ENCODE measurements at regions not wholly inside any gene's neighbourhood (a gene's known extent, or its start where the extent isn't known, plus 50 kb on each side); places are given as distances from the start of the nearest gene placed in this dataset.
A peak's percentile ranks its signal among the peaks of the same experiment; 100 is the strongest.

GRCh38 chr9:118751077-118751847 lies 618.0 kb downstream of the BRINP1 start:
- peak overlapping the region; percentile 53 for H3K27ac Mint-ChIP-seq
- no peaks in the 10 kb centered on the region for H3K27me3 Mint-ChIP-seq (ENCODE audit: insufficient read depth)
- Histone ChIP-seq H3K36me3 (ENCODE audit: control insufficient read depth, insufficient read depth, low read length) (no peaks in the 10 kb centered on the region), H3K9ac (ENCODE audit: extremely low read depth, low read length, poor library complexity, severe bottlenecking) (no peak overlapping the region), H3K27me3 (ENCODE audit: control insufficient read depth, insufficient read depth, low read length, poor library complexity, severe bottlenecking) (no peaks in the 10 kb centered on the region), H3K9me3 (ENCODE audit: control insufficient read depth, low read length) (peaks cover 9% of the 10 kb centered on the region), H3K4me3 (ENCODE audit: low read length) (no peak overlapping the region), H3K4me1 (ENCODE audit: control insufficient read depth, insufficient read depth, low read length) (no peaks in the 10 kb centered on the region), H3K27ac (ENCODE audit: low read depth, low read length) (no peak overlapping the region)
- no peak for DNase-seq
- H3K36me3 Mint-ChIP-seq (ENCODE audit: low read depth): no peaks in the 10 kb centered on the region
- H3K4me1 Mint-ChIP-seq: peaks cover 6% of the 10 kb centered on the region
- peaks cover 2% of the 10 kb centered on the region for H3K9me3 Mint-ChIP-seq
- no peak overlapping the region for H3K4me3 Mint-ChIP-seq
- 93 to 97% methylated on average over 7 of the region's 7 CpGs for WGBS, 2 experiments (ENCODE audit: insufficient coverage in 1 of 2, insufficient read length in 1 of 2)
- no peak for TF ChIP-seq CTCF (conservative IDR thresholded peaks at IDR 0.05)

DNA sequence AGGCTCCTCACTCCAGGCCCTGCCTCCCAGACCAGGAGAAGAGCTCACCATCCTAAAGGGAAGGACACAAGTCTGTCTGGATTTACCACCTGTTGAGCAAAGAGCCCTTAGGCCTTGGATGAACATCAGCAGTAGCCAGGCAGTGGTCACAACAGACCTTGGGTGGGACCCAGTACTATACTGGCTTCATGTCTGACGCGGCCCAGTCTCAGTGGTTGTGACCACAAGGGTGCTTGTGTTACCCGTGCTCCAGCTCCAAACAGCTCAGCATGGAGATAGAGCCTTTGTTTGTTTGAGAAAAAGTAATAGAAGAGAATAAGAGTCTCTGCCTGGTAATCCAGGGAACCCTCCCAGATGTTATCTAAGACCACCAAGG lies 617.4 kb downstream of the BRINP1 start:
- Mint-ChIP-seq H3K27me3 (ENCODE audit: insufficient read depth) (no peaks in the 10 kb centered on the region), H3K27ac (peak overlapping the region; percentile 53), H3K4me1 (peaks cover 6% of the 10 kb centered on the region), H3K4me3 (no peak overlapping the region), H3K36me3 (ENCODE audit: low read depth) (no peaks in the 10 kb centered on the region), H3K9me3 (peaks cover 3% of the 10 kb centered on the region)
- no peak for DNase-seq
- Histone ChIP-seq H3K4me3 (ENCODE audit: low read length) (no peak overlapping the region), H3K4me1 (ENCODE audit: control insufficient read depth, insufficient read depth, low read length) (no peaks in the 10 kb centered on the region), H3K27me3 (ENCODE audit: control insufficient read depth, insufficient read depth, low read length, poor library complexity, severe bottlenecking) (no peaks in the 10 kb centered on the region), H3K9me3 (ENCODE audit: control insufficient read depth, low read length) (peaks cover 9% of the 10 kb centered on the region), H3K27ac (ENCODE audit: low read depth, low read length) (no peak overlapping the region), H3K36me3 (ENCODE audit: control insufficient read depth, insufficient read depth, low read length) (no peaks in the 10 kb centered on the region), H3K9ac (ENCODE audit: extremely low read depth, low read length, poor library complexity, severe bottlenecking) (no peak overlapping the region)
- WGBS, 2 experiments (ENCODE audit: insufficient coverage in 1 of 2, insufficient read length in 1 of 2): 89% methylated on average over 3 of the region's 3 CpGs; no CpG with 5 or more reads in 1 of the 2 experiments
- TF ChIP-seq CTCF (conservative IDR thresholded peaks at IDR 0.05): no peak

DNA sequence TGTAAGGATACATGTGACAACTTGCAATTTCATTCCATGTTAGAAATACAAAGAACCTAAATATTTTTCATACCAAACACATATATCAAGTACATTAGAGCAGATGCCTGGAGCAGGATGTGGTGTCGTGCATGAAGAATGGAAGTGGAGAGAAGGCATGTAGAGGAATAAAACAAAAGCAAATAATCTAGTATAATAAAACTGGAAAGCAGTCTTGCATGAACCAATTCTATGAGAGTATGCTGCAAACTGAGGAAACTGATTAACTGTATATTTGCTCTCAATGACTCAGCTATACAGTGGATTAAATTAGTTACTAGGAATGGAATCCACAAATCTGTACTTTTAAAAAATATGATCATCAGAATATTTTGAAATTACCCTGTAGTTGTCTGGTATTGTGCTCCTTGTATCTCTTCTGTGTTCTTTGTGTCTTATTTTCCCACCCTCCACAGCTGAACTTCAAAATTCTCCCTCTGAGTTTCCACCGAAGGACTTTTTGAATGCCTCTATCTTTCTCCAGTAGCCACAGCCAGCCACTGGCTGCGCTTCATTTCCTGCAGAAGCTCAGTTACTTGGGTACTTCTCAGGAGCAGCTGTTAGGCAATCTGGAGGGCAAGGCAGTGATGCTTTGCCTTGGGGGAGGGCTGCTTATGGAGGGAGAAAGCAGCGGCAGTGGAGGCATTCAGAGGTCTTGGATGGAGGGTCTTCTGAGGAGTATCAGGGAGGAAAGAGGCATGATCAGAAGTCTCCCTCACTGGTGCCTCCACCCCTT lies 608.0 kb downstream of the BRINP1 start:
- H3K4me1 Mint-ChIP-seq: no peaks in the 10 kb centered on the region
- no peak overlapping the region for H3K4me3 Mint-ChIP-seq
- WGBS, 2 experiments (ENCODE audit: insufficient coverage in 1 of 2, insufficient read length in 1 of 2): 93 to 100% methylated on average over 1 to 4 of the region's 4 CpGs
- Histone ChIP-seq H3K4me3 (ENCODE audit: low read length) (no peak overlapping the region), H3K4me1 (ENCODE audit: control insufficient read depth, insufficient read depth, low read length) (no peaks in the 10 kb centered on the region), H3K36me3 (ENCODE audit: control insufficient read depth, insufficient read depth, low read length) (no peaks in the 10 kb centered on the region), H3K9ac (ENCODE audit: extremely low read depth, low read length, poor library complexity, severe bottlenecking) (no peak overlapping the region), H3K9me3 (ENCODE audit: control insufficient read depth, low read length) (peaks cover 6% of the 10 kb centered on the region), H3K27me3 (ENCODE audit: control insufficient read depth, insufficient read depth, low read length, poor library complexity, severe bottlenecking) (no peaks in the 10 kb centered on the region), H3K27ac (ENCODE audit: low read depth, low read length) (no peak overlapping the region)
- H3K36me3 Mint-ChIP-seq (ENCODE audit: low read depth): no peaks in the 10 kb centered on the region
- peaks cover 13% of the 10 kb centered on the region for H3K9me3 Mint-ChIP-seq
- H3K27ac Mint-ChIP-seq: no peak overlapping the region
- H3K27me3 Mint-ChIP-seq (ENCODE audit: insufficient read depth): no peaks in the 10 kb centered on the region
- TF ChIP-seq CTCF (conservative IDR thresholded peaks at IDR 0.05): no peak
- no peak for DNase-seq

Data from endodermal cell (in vitro differentiated cells).